ENCODE measurements at regions not wholly inside any gene's neighbourhood (a gene's known extent, or its start where the extent isn't known, plus 50 kb on each side); places are given as distances from the start of the nearest gene placed in this dataset.
"Not testable (repeated sequence)": the region's sequence is repeated elsewhere in the genome, so short reads cannot be mapped to it uniquely, and the experiment has no call there.

DNA sequence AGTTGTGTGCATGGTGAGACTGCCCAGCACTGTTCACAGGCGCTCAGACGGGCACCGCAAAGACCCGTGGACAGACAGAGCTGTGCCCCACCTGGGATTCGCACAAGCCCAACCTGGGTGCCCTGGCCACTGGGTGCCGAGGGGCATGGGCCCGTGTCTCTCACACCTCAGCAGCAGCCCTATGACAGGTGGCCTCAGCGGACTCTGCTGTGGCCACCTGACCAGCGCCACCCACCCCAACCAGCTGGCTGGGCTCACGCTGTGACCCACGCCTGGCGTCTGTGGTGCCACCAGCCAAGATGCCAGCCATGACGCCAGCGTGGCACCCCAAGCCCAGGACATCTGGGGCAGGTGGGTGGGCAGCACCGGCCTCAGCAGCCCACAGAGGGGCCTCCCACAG, 129.3 kb downstream of the IGLL1 start:
- no CpG with 5 or more reads among the region's 15 CpGs for WGBS (ENCODE audit: insufficient coverage, low lambda C conversion rate)
- H3K4me1 ChIP-seq (ENCODE audit: control insufficient read depth, insufficient read depth, low read length); H3K27ac ChIP-seq (ENCODE audit: low read length); DNase-seq; H3K27me3 ChIP-seq (ENCODE audit: control insufficient read depth, insufficient read depth, low read length); H3K36me3 ChIP-seq (ENCODE audit: control insufficient read depth, insufficient read depth, low read length); H3K4me3 ChIP-seq (ENCODE audit: low read length): not testable (repeated sequence)
- peaks cover 18% of the 10 kb centered on the region for H3K9me3 ChIP-seq (ENCODE audit: control insufficient read depth, low read depth, low read length)

DNA sequence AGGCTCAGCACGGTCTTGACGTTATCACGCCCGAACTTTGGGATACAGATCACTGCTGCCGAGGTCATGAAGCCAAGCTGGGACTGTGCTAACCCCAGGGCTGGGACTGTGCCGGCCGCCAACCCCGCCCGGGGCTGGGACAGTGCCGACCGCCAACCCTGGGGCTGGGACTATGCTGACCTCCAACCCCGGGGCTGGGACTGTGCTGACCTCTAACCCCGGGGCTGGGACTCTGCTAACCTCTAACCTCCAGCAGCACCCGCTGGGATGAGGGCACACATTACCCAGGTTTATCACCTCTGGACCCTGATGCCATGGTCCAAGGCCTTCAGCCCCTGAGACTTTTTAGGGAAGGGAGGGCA, 129.7 kb downstream of the IGLL1 start:
- H3K4me3 ChIP-seq (ENCODE audit: low read length) = no peak overlapping the region
- WGBS (ENCODE audit: insufficient coverage, low lambda C conversion rate) = no CpG with 5 or more reads among the region's 14 CpGs
- H3K9me3 ChIP-seq (ENCODE audit: control insufficient read depth, low read depth, low read length) = peaks cover 18% of the 10 kb centered on the region
- H3K36me3 ChIP-seq (ENCODE audit: control insufficient read depth, insufficient read depth, low read length) = no peaks in the 10 kb centered on the region
- no peaks in the 10 kb centered on the region for H3K27me3 ChIP-seq (ENCODE audit: control insufficient read depth, insufficient read depth, low read length)
- no peak overlapping the region for H3K27ac ChIP-seq (ENCODE audit: low read length)
- no peaks in the 10 kb centered on the region for H3K4me1 ChIP-seq (ENCODE audit: control insufficient read depth, insufficient read depth, low read length)
- no peak for DNase-seq

DNA sequence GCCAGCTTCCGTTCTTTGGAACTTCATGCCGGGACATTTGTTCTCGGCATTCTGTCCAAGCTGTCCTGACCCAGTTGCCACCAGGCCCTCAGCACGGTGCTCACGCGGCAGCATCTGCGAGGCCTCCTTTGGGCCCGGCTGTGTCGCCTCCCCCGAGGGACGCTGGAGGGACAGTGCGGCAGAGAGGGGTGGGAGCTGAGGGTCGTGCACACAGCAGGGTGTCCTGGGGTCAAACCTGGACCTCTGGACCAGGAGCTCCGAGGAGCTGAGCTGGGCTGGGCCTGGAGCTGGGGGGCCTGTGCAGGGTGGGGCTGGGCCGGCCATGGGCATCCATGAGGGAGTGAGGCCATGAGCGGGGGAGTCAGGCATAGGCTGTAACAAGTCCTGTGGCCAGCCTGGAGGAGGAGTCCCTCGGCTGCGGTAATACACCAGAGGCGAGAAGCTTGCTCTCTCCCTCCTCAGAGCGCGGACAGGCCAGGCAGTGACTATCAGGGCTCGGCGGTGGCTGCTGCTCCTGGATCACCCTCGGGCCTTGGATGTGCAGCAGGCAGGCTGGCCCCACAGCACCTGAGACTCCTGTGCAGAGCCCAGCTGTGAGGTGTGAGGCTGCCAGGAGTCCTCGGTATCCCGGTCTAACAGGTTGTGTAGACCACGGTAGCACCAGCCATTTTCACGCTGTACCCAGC, 130.2 kb downstream of the IGLL1 start:
- DNase-seq; H3K4me3 ChIP-seq (ENCODE audit: low read length); H3K27me3 ChIP-seq (ENCODE audit: control insufficient read depth, insufficient read depth, low read length); H3K27ac ChIP-seq (ENCODE audit: low read length); H3K4me1 ChIP-seq (ENCODE audit: control insufficient read depth, insufficient read depth, low read length); H3K36me3 ChIP-seq (ENCODE audit: control insufficient read depth, insufficient read depth, low read length): not testable (repeated sequence)
- H3K9me3 ChIP-seq (ENCODE audit: control insufficient read depth, low read depth, low read length) = peaks cover 18% of the 10 kb centered on the region
- WGBS (ENCODE audit: insufficient coverage, low lambda C conversion rate) = no CpG with 5 or more reads among the region's 28 CpGs

DNA sequence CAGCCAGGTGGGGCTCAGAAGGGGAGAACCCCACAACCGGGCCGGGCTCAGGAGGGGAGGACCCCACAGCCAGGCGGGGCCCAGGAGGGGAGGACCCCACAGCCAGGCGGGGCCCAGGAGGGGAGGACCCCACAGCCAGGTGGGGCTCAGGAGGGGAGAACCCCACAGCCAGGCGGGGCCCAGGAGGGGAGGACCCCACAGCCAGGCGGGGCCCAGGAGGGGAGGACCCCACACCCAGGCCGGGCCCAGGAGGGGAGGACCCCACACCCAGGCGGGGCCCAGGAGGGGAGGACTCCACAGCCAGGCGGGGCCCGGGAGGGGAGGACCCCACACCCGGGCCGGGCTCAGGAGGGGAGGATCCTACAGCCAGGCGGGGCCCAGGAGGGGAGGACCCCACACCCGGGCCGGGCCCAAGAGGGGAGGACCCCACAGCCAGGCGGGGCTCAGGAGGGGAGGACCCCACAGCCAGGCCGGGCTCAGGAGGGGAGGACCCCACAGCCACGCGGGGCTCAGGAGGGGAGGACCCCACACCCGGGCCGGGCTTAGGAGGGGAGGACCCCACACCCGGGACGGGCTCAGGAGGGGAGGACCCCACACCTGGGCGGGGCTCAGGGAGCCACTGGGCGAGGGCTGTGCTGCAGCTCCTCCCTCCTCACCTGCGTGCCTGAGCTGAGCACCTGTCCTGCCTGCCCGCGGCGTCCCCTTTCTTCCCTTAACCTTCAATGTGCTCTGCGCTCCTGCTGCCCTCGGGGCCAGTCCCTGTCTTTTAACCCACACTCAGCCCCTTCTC, 131.4 kb downstream of the IGLL1 start:
- not testable (repeated sequence) for H3K27ac ChIP-seq (ENCODE audit: low read length); H3K27me3 ChIP-seq (ENCODE audit: control insufficient read depth, insufficient read depth, low read length); DNase-seq; H3K4me1 ChIP-seq (ENCODE audit: control insufficient read depth, insufficient read depth, low read length); H3K36me3 ChIP-seq (ENCODE audit: control insufficient read depth, insufficient read depth, low read length); H3K4me3 ChIP-seq (ENCODE audit: low read length)
- WGBS (ENCODE audit: insufficient coverage, low lambda C conversion rate) = no CpG with 5 or more reads among the region's 31 CpGs
- H3K9me3 ChIP-seq (ENCODE audit: control insufficient read depth, low read depth, low read length) = peaks cover 18% of the 10 kb centered on the region

DNA sequence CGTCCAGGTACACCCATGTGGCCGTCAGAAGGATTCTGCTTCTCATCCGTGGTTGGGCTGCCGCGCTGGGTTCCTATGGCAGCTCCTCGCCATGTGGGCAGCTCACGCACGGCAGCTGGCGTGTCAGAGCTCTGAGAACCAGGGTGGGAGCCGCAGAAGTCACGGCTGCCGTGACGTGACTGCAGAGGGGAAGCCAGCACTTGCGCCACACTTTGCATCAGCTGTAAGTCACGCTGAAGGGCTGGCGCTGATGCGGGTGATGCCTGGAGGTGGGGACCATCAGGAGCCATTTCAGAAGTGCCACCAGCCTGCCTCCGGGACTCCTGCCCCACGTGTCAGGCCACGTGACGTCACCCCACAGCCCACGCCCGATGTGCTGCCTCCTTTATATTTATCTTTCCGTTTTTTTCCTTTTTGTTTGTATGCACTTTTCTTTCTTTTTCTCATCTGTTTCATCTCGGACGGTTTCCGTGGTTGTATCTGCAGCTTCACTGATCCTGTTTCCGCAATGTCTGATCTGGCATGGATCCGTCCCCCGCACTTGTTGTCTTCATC, 133.2 kb downstream of the IGLL1 start:
- no peaks in the 10 kb centered on the region for H3K27me3 ChIP-seq (ENCODE audit: control insufficient read depth, insufficient read depth, low read length)
- H3K27ac ChIP-seq (ENCODE audit: low read length) = no peak overlapping the region
- H3K4me3 ChIP-seq (ENCODE audit: low read length) = no peak overlapping the region
- H3K36me3 ChIP-seq (ENCODE audit: control insufficient read depth, insufficient read depth, low read length) = no peaks in the 10 kb centered on the region
- no peaks in the 10 kb centered on the region for H3K4me1 ChIP-seq (ENCODE audit: control insufficient read depth, insufficient read depth, low read length)
- H3K9me3 ChIP-seq (ENCODE audit: control insufficient read depth, low read depth, low read length) = peaks cover 18% of the 10 kb centered on the region
- no peak for DNase-seq
- 95% methylated on average over 6 of the region's 30 CpGs for WGBS (ENCODE audit: insufficient coverage, low lambda C conversion rate)

DNA sequence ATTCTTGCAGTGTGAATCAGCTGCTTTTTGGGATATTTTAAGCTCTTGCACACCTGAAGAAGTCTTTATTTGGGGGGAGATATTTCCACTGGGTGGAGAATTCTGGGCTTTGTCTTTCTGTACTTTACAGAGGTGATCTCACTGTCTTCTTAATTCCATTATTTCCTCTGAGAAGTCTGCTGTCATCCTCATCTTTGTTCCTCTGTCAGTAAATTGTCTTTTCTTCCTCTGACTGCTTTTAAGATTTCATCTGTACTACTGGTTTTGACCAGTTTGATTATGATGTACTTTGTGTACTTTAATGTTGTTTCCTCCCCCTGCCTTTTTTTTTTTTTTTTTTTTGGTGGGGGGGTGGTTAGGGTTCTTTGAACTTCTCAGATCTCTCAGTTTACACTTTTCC, 133.9 kb downstream of the IGLL1 start:
- not testable (repeated sequence) for H3K27me3 ChIP-seq (ENCODE audit: control insufficient read depth, insufficient read depth, low read length); H3K36me3 ChIP-seq (ENCODE audit: control insufficient read depth, insufficient read depth, low read length); H3K4me1 ChIP-seq (ENCODE audit: control insufficient read depth, insufficient read depth, low read length); DNase-seq; H3K27ac ChIP-seq (ENCODE audit: low read length); H3K4me3 ChIP-seq (ENCODE audit: low read length)
- peaks cover 18% of the 10 kb centered on the region for H3K9me3 ChIP-seq (ENCODE audit: control insufficient read depth, low read depth, low read length)

DNA sequence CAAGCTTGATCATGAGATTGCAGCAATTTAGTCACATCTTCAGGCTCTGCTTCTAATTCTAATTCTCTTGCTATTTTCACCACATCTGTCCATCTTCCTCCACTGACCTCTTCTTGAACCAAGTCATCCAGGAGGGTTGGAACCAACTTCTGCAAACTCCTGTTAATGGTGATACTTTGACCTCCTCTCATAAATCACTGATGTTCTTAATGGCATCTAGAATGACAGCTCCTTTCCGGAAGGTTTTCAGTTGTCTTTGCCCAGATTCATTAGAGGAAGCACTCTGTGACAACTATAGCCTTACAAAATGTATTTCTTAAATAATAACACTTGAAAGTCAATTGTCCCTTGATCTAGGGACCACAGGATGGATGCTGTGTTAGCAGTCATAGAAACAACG, 136.2 kb downstream of the IGLL1 start:
- H3K4me3 ChIP-seq (ENCODE audit: low read length); DNase-seq; H3K27me3 ChIP-seq (ENCODE audit: control insufficient read depth, insufficient read depth, low read length); H3K4me1 ChIP-seq (ENCODE audit: control insufficient read depth, insufficient read depth, low read length); H3K36me3 ChIP-seq (ENCODE audit: control insufficient read depth, insufficient read depth, low read length); H3K27ac ChIP-seq (ENCODE audit: low read length): not testable (repeated sequence)
- 80% methylated on average over 1 of the region's 2 CpGs for WGBS (ENCODE audit: insufficient coverage, low lambda C conversion rate)
- H3K9me3 ChIP-seq (ENCODE audit: control insufficient read depth, low read depth, low read length) = peaks cover 15% of the 10 kb centered on the region

DNA sequence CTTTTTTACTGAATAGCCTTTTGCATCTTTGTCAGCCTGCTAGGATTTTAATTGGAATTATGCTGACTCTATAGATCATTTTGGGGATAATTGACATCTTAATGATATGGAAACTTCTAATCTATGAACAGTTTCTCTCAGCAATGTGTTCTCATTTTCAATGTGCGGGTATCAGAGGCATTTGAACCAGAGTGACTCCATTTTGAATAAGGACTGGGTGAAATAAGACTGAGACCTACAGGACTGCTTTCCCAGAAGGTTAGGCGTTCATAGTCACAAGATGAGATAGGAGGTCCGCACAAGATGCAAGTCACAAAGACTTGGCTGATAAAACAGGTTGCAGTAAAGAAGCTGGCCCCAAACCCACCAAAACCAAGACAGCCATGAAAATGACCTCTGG, 140.5 kb downstream of the IGLL1 start:
- not testable (repeated sequence) for DNase-seq; H3K4me1 ChIP-seq (ENCODE audit: control insufficient read depth, insufficient read depth, low read length); H3K27me3 ChIP-seq (ENCODE audit: control insufficient read depth, insufficient read depth, low read length); H3K4me3 ChIP-seq (ENCODE audit: low read length); H3K27ac ChIP-seq (ENCODE audit: low read length); H3K36me3 ChIP-seq (ENCODE audit: control insufficient read depth, insufficient read depth, low read length); H3K9me3 ChIP-seq (ENCODE audit: control insufficient read depth, low read depth, low read length)
- WGBS (ENCODE audit: insufficient coverage, low lambda C conversion rate) = no CpG with 5 or more reads among the region's 3 CpGs

DNA sequence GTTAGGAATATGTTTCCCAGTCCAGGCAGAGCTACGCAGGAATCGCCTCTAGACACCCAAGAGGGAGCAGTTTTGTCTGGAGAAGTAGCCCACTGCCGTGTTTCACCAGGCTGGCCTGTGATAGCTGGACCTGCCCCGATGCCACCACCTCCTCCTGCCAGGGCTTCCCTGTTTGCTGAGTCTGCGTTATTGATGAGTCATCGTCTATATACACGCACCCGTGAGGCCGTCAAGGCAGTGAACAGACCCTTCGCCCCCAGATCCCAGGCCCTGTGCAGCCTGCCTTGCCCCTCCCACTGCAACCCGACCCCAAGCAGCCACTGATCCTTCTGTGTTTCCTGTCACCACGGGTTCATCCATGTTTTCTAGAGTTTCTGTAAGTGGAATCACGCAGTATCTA, 141.9 kb downstream of the IGLL1 start:
- Histone ChIP-seq H3K9me3 (ENCODE audit: control insufficient read depth, low read depth, low read length) (no peaks in the 10 kb centered on the region), H3K27ac (ENCODE audit: low read length) (no peak overlapping the region), H3K4me3 (ENCODE audit: low read length) (no peak overlapping the region), H3K4me1 (ENCODE audit: control insufficient read depth, insufficient read depth, low read length) (no peaks in the 10 kb centered on the region), H3K36me3 (ENCODE audit: control insufficient read depth, insufficient read depth, low read length) (no peaks in the 10 kb centered on the region), H3K27me3 (ENCODE audit: control insufficient read depth, insufficient read depth, low read length) (no peaks in the 10 kb centered on the region)
- no peak for DNase-seq
- 50% methylated on average over 1 of the region's 13 CpGs for WGBS (ENCODE audit: insufficient coverage, low lambda C conversion rate)

DNA sequence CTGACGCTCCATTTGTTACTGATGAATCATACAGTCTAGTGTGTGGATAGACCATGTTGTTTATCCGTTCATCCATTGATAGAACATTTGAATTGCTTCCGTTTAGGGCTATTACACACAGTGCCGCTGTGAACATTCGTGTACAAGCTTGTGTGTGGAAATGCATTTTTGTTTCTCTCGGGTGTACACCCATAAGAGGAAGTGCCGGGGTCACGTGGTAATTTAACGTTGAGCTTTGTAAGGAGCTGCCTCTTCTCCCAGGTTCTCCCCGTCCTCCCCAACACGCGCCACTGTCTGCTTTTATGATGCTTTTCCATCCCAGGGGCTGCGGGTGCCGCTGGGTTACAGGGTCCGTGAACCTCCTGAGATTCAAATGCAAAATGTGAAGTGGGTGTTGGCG, 142.3 kb downstream of the IGLL1 start:
- no CpG with 5 or more reads among the region's 16 CpGs for WGBS (ENCODE audit: insufficient coverage, low lambda C conversion rate)
- H3K36me3 ChIP-seq (ENCODE audit: control insufficient read depth, insufficient read depth, low read length) = no peaks in the 10 kb centered on the region
- peaks cover 3% of the 10 kb centered on the region for H3K4me1 ChIP-seq (ENCODE audit: control insufficient read depth, insufficient read depth, low read length)
- no peak overlapping the region for H3K4me3 ChIP-seq (ENCODE audit: low read length)
- no peak overlapping the region for H3K27ac ChIP-seq (ENCODE audit: low read length)
- DNase-seq = no peak
- no peaks in the 10 kb centered on the region for H3K9me3 ChIP-seq (ENCODE audit: control insufficient read depth, low read depth, low read length)
- no peaks in the 10 kb centered on the region for H3K27me3 ChIP-seq (ENCODE audit: control insufficient read depth, insufficient read depth, low read length)

DNA sequence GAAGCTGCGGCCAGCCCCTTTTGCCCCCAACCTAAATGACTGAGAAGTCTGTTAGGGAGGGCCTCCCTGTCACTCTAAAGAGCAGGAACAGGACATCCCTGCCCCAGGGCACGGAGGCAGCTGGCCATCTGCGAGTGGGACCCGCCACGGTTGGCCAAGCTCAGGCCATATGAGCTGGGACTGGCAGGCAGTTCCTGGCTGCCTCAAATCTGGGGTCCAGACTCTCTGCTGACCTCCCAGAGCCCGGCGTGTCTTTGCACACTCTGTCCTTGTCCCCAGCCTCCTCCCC, 143.0 kb downstream of the IGLL1 start:
- not testable (repeated sequence) for H3K27ac ChIP-seq (ENCODE audit: low read length); H3K4me1 ChIP-seq (ENCODE audit: control insufficient read depth, insufficient read depth, low read length)
- no CpG with 5 or more reads among the region's 7 CpGs for WGBS (ENCODE audit: insufficient coverage, low lambda C conversion rate)

More for the DNA sequence above, 143.0 kb downstream of the IGLL1 start:
- H3K36me3 ChIP-seq (ENCODE audit: control insufficient read depth, insufficient read depth, low read length); H3K4me3 ChIP-seq (ENCODE audit: low read length); H3K27me3 ChIP-seq (ENCODE audit: control insufficient read depth, insufficient read depth, low read length); H3K9me3 ChIP-seq (ENCODE audit: control insufficient read depth, low read depth, low read length); DNase-seq: not testable (repeated sequence)
